ENCODE measurements at regions not wholly inside any gene's neighbourhood (a gene's known extent, or its start where the extent isn't known, plus 50 kb on each side); places are given as distances from the start of the nearest gene placed in this dataset.

DNA sequence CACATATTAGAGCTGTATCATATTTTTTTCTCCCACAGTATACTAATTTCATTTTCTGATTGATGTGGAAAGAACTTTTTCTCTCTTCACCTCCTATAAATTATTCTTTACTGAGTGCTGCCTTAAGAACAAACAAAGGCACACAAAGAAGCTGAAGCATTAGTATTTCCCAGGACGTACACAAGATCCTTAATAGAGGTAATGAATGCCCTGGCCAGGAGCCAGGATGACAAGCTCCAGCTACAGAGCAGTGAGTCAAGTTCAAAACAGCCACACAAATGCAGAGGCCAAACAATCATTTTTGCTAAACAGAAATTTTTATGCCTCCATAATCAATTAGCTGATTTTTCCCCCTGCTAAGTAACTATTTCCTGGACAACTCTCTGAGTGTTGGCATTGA lies 639.6 kb downstream of the EPHA7 start:
- H3K4me1 ChIP-seq = no peaks in the 10 kb centered on the region
- intact Hi-C loops (cut with DNase I) = no loop called here
- no peak overlapping the region for H3K4me3 ChIP-seq
- DNase-seq = no peak
- no peaks in the 10 kb centered on the region for H3K9me3 ChIP-seq
- H3K36me3 ChIP-seq = no peaks in the 10 kb centered on the region
- no peak for ATAC-seq
- H3K27me3 ChIP-seq = no peaks in the 10 kb centered on the region
- H3K27ac ChIP-seq = no peak overlapping the region
- TF ChIP-seq, protein P1, sequence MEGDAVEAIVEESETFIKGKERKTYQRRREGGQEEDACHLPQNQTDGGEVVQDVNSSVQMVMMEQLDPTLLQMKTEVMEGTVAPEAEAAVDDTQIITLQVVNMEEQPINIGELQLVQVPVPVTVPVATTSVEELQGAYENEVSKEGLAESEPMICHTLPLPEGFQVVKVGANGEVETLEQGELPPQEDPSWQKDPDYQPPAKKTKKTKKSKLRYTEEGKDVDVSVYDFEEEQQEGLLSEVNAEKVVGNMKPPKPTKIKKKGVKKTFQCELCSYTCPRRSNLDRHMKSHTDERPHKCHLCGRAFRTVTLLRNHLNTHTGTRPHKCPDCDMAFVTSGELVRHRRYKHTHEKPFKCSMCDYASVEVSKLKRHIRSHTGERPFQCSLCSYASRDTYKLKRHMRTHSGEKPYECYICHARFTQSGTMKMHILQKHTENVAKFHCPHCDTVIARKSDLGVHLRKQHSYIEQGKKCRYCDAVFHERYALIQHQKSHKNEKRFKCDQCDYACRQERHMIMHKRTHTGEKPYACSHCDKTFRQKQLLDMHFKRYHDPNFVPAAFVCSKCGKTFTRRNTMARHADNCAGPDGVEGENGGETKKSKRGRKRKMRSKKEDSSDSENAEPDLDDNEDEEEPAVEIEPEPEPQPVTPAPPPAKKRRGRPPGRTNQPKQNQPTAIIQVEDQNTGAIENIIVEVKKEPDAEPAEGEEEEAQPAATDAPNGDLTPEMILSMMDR (IDR thresholded peaks at IDR 0.05) = no peak

DNA sequence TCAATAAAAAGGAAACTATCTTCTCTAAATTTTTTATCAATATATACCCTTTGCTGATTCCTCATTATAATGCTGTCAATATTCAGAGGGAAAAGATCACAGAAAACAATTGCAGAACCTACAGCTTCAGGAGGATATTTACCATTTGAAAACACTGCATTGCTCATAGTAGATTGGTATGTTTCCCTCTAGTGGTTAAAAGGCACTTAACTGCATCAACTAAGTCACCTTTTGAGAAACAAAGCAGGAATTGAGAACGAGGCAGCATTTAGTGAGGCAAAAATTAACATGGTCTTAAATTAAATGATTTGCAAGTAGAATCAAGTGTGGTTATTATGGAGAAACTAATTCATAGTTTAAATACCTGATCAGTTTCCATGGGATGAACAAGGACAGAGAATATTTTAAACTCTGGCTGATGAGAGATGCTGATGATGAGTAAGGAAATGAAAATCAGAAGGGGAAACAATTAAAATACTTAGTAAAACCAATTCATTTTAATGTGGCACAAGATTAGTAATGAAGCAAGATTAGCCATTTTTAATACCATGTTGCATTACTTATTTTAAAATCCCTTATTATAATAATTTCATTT lies 642.1 kb downstream of the EPHA7 start:
- DNase-seq = no peak
- Histone ChIP-seq H3K27me3 (no peaks in the 10 kb centered on the region), H3K27ac (no peak overlapping the region), H3K4me3 (no peak overlapping the region), H3K4me1 (no peaks in the 10 kb centered on the region), H3K9me3 (no peaks in the 10 kb centered on the region), H3K36me3 (no peaks in the 10 kb centered on the region)
- intact Hi-C loops (cut with DNase I) = no loop called here
- ATAC-seq = peak; percentile 45
- TF ChIP-seq, protein P1 (IDR thresholded peaks at IDR 0.05) = peak; percentile 38

DNA sequence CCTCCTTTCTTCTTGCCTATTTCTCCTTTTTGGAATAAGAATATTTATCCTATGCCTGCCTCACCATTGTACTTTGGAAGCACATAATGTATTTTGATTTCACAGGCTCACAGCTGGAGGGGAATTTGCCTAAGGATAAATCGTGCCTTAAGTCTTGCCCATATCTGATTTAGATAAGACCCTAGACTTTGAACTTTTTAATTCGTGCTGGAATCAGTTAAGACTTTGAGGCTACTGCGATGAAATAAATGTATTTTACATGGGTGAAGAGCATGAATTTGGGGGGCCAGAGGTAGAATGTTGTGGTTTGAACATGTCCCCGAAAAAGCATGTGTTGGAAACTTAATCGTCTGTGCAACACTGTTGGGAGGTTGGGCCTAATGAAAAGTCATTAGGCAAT lies 648.8 kb downstream of the EPHA7 start:
- intact Hi-C loops (cut with DNase I) = no loop called here
- no peak overlapping the region for H3K27ac ChIP-seq
- no peak for DNase-seq
- H3K27me3 ChIP-seq = no peaks in the 10 kb centered on the region
- TF ChIP-seq, protein P1 (IDR thresholded peaks at IDR 0.05) = no peak
- no peak overlapping the region for H3K4me3 ChIP-seq
- no peak for ATAC-seq
- H3K9me3 ChIP-seq = no peaks in the 10 kb centered on the region
- H3K36me3 ChIP-seq = no peaks in the 10 kb centered on the region
- no peaks in the 10 kb centered on the region for H3K4me1 ChIP-seq

DNA sequence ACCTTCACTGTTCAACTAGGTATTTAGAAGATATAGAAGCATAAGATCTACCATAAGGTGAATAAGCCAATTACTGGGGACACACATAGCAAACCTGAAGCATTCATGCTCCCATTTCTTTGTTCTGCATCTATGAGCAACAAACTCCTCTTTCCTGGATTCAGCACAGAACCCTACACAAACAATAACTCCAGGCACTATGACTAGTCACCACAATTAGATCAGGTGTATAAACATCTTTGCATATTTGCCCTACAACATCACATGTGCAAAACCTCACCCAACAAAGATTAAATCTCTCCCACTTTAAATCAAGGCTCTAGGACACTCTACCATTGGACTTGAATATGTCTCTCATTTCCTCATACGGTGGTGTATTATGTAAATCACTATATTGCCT lies 652.3 kb downstream of the EPHA7 start:
- H3K4me3 ChIP-seq = no peak overlapping the region
- no peaks in the 10 kb centered on the region for H3K9me3 ChIP-seq
- TF ChIP-seq, protein P1 (IDR thresholded peaks at IDR 0.05) = no peak
- H3K4me1 ChIP-seq = no peaks in the 10 kb centered on the region
- intact Hi-C loops (cut with DNase I) = no loop called here
- H3K27ac ChIP-seq = no peak overlapping the region
- no peak for ATAC-seq
- H3K27me3 ChIP-seq = no peaks in the 10 kb centered on the region
- no peak for DNase-seq
- no peaks in the 10 kb centered on the region for H3K36me3 ChIP-seq

DNA sequence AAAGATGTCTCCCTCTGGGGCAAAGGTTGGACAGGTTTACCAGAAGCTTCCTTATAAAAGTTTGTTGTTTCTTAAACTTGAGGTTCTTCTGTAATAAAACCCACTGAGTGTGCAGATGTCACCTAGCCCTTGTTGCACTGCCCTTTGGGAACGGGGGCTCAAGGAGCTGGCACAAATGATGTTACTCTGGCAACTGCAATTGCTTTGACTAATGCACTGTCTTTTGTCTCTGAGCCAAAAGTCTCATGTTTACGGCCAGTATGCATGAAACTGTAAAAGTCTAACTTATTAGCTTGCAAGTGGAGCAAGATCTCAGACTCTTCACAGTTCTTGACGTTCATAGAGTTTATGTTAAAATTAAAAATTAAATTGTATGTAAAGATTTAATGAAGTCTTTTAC lies 655.7 kb downstream of the EPHA7 start:
- Histone ChIP-seq H3K4me3 (no peak overlapping the region), H3K27me3 (no peaks in the 10 kb centered on the region), H3K9me3 (no peaks in the 10 kb centered on the region), H3K27ac (no peak overlapping the region), H3K4me1 (no peaks in the 10 kb centered on the region), H3K36me3 (no peaks in the 10 kb centered on the region)
- DNase-seq (no peak), ATAC-seq (no peak)
- TF ChIP-seq, protein P1 (IDR thresholded peaks at IDR 0.05) = no peak
- intact Hi-C loops (cut with DNase I) = no loop called here

DNA sequence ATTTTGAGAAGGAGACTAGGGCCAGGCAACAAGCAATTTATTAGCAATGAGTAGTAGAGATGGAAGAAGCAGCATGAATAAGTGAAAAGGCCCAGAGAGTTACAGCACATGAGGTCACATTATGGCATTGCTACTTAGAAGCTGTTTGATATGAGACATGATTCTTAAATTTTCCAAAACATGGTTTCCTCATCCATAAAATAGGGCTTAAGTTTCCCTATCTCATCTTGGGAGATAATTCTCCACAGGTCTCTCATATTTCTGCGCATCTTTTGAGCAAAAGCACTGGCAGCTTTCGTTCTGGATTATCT lies 656.1 kb downstream of the EPHA7 start:
- Histone ChIP-seq H3K4me3 (no peak overlapping the region), H3K27me3 (no peaks in the 10 kb centered on the region), H3K9me3 (no peaks in the 10 kb centered on the region), H3K27ac (no peak overlapping the region), H3K4me1 (no peaks in the 10 kb centered on the region), H3K36me3 (no peaks in the 10 kb centered on the region)
- DNase-seq (no peak), ATAC-seq (no peak)
- TF ChIP-seq, protein P1 (IDR thresholded peaks at IDR 0.05) = no peak
- intact Hi-C loops (cut with DNase I) = no loop called here

All from upper lobe of right lung (tissue), 1 donor.